CD14-positive monocyte (primary cell): ENCODE measurements at regions not wholly inside any gene's neighbourhood (a gene's known extent, or its start where the extent isn't known, plus 50 kb on each side); places are given as distances from the start of the nearest gene placed in this dataset.

ENCODE experiments used
- DNase-seq, 3 donors: peaks; one replicate each; pipeline ENCODE4 v3.0.0-alpha.2; 2011 to 2022
- H2AFZ ChIP-seq: 2 replicates; pipeline ENCODE4 v1.6.0; 2012; ENCODE audit warnings: mild to moderate bottlenecking, low read depth, low read length, inconsistent platforms; ENCODE audit not compliant: insufficient read depth, poor library complexity, severe bottlenecking
- H3K27ac ChIP-seq, 2 donors: 1 replicate in 1 of 2; 2 replicates in 1 of 2; pipeline ENCODE4 v1.5.1; 2012 to 2013; ENCODE audit warnings: low read length in 2 of 2, control low read depth in 1 of 2, inconsistent platforms in 1 of 2, low read depth in 1 of 2, mild to moderate bottlenecking in 1 of 2
- H3K27me3 ChIP-seq, 2 donors: one replicate each; pipeline versions ENCODE4 v1.6.0 to v1.6.1; 2011 to 2013; ENCODE audit warnings: low read length in 2 of 2; ENCODE audit not compliant: control insufficient read depth in 2 of 2, insufficient read depth in 2 of 2
- H3K36me3 ChIP-seq, 2 donors: replicated peaks in 1 of 2; 1 replicate in 1 of 2; 2 replicates in 1 of 2; pipeline versions ENCODE4 v1.5.1 to v1.6.1; 2012 to 2013; ENCODE audit warnings: low read length in 2 of 2, control low read depth in 1 of 2, inconsistent platforms in 1 of 2, mild to moderate bottlenecking in 1 of 2; ENCODE audit not compliant: insufficient read depth in 2 of 2, control insufficient read depth in 1 of 2
- H3K4me1 ChIP-seq, 2 donors: 1 replicate in 1 of 2; 2 replicates in 1 of 2; pipeline versions ENCODE4 v1.5.1 to v1.6.1; 2012 to 2013; ENCODE audit warnings: low read length in 2 of 2, control low read depth in 1 of 2, inconsistent platforms in 1 of 2, mild to moderate bottlenecking in 1 of 2, moderate library complexity in 1 of 2; ENCODE audit not compliant: insufficient read depth in 2 of 2, control insufficient read depth in 1 of 2
- H3K4me2 ChIP-seq: replicated peaks from 2 replicates; pipeline ENCODE3; 2012; ENCODE audit warnings: low read length, moderate library complexity, mild to moderate bottlenecking; ENCODE audit not compliant: poor library complexity, severe bottlenecking; ENCODE audit errors: extremely low read depth
- H3K4me3 ChIP-seq, 3 experiments: fragments of 200-600 bp in 1 of 3; sonication (generic) in 1 of 3; replicated peaks in 1 of 3; 1 replicate in 2 of 3; 2 replicates in 1 of 3; pipeline ENCODE4 v1.5.1; 2011 to 2013; ENCODE audit warnings: low read length in 3 of 3, mild to moderate bottlenecking in 3 of 3, control low read depth in 2 of 3, low read depth in 2 of 3, inconsistent platforms in 1 of 3, moderate library complexity in 1 of 3
- H3K79me2 ChIP-seq: 2 replicates; pipeline ENCODE4 v1.6.0; 2012; ENCODE audit warnings: mild to moderate bottlenecking, control low read depth, inconsistent platforms, low read length, moderate library complexity; ENCODE audit not compliant: insufficient read depth
- H3K9ac ChIP-seq: 2 replicates; pipeline ENCODE4 v1.6.0; 2017; ENCODE audit warnings: low read length, mild to moderate bottlenecking; ENCODE audit not compliant: insufficient read depth, poor library complexity, severe bottlenecking
- H3K9me3 ChIP-seq, 2 donors: replicated peaks in 1 of 2; 1 replicate in 1 of 2; 2 replicates in 1 of 2; pipeline versions ENCODE4 v1.5.1 to v1.6.1; 2012 to 2013; ENCODE audit warnings: low read length in 2 of 2, control low read depth in 1 of 2; ENCODE audit not compliant: control insufficient read depth in 1 of 2, insufficient read depth in 1 of 2
- H4K20me1 ChIP-seq: 2 replicates; pipeline ENCODE4 v1.6.0; 2012; ENCODE audit warnings: mild to moderate bottlenecking, low read length, control low read depth, moderate library complexity; ENCODE audit not compliant: insufficient read depth
- H3K27ac Mint-ChIP-seq, 7 donors: one replicate each; pipeline ENCODE4 v1.8.0; 2020; ENCODE audit warnings: mild to moderate bottlenecking in 7 of 7, mixed read lengths in 7 of 7, moderate library complexity in 6 of 7, inconsistent platforms in 2 of 7
- H3K27me3 Mint-ChIP-seq, 3 donors: one replicate each; pipeline ENCODE4 v1.8.0; 2021 to 2022; ENCODE audit warnings: low read depth in 3 of 3, mild to moderate bottlenecking in 3 of 3, mixed read lengths in 3 of 3, moderate library complexity in 3 of 3, inconsistent platforms in 1 of 3
- H3K36me3 Mint-ChIP-seq, 2 donors: one replicate each; pipeline ENCODE4 v1.8.0; 2020; ENCODE audit warnings: mixed read lengths in 2 of 2, inconsistent platforms in 1 of 2, mild to moderate bottlenecking in 1 of 2
- H3K4me1 Mint-ChIP-seq: one replicate; pipeline ENCODE4 v1.8.0; 2020; ENCODE audit warnings: mild to moderate bottlenecking, mixed read lengths
- H3K4me3 Mint-ChIP-seq, 2 donors: one replicate each; pipeline ENCODE4 v1.8.0; 2020; ENCODE audit warnings: mild to moderate bottlenecking in 2 of 2, mixed read lengths in 2 of 2, moderate library complexity in 1 of 2
- H3K9me3 Mint-ChIP-seq, 7 donors: one replicate each; pipeline ENCODE4 v1.8.0; 2020 to 2022; ENCODE audit warnings: mixed read lengths in 7 of 7, mild to moderate bottlenecking in 6 of 7, moderate library complexity in 6 of 7, inconsistent platforms in 2 of 7
- CTCF ChIP-seq: fragments of 200-600 bp; IDR thresholded peaks from one replicate; pipeline ENCODE4 v1.8.0; 2022; ENCODE audit warnings: antibody characterized with exemption, mild to moderate bottlenecking
- WGBS: methylation state at CpG from one replicate; pipeline ENCODE4 v1.1.5; 2013; ENCODE audit warnings: missing lambda C conversion rate; ENCODE audit not compliant: insufficient coverage; 5-methylcytosine and 5-hydroxymethylcytosine counted together
- intact Hi-C, 2 donors: fragments of 100-400 bp; cut with micrococcal nuclease; formaldehyde crosslinking; loops; one replicate each; pipeline versions ENCODE4 v1.15.0 to v1.15.1; 2023

DNA sequence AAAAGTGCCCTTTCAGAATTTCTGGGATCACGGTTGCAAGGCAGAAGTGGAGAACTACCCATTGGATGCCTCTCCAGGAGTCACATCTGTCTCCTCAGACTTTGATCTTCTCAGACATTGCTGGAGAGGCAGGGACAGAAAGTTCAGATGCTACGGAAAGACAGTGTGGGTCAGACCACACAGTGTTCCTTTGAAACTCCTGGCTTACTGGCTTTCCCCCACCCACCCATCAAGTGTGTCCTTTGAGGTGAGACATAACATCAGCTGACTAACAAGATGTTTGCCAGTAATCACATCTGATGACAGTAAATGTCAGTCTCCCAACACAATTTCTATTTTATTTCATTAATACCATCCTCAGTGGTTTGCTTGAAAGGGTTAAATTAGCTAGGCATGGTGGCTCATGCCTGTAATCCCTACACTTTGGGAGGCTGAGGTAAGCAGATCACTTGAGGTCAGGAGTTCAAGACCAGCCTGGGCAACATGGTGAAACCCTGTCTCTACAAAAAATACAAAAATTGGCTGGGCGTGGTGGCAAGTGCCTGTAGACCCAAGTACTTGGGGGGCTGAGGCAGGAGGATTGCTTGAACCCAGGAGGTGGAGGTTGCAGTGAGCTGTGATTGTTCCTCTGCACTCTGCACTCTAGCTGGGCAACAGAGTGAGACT is 67.2 kb upstream of the SNX9 start:
- Histone ChIP-seq H3K36me3 (no peaks in the 10 kb centered on the region), H3K79me2 (no peaks in the 10 kb centered on the region), H3K27me3 (peaks cover 0 to 4% of the 10 kb centered on the region in 2 donors), H3K9ac (no peak overlapping the region), H3K9me3 (peaks cover 4 to 6% of the 10 kb centered on the region in 2 donors), H2AFZ (no peak overlapping the region), H3K4me2 (no peak overlapping the region), H4K20me1 (no peaks in the 10 kb centered on the region), H3K4me1 (peaks cover 11 to 16% of the 10 kb centered on the region in 2 donors), H3K27ac (no peak overlapping the region), H3K4me3 (no peak overlapping the region)
- H3K4me3 Mint-ChIP-seq, result peak overlapping the region in 1 of 2 donors; percentile 32
- H3K4me1 Mint-ChIP-seq, result peaks cover 32% of the 10 kb centered on the region
- H3K27me3 Mint-ChIP-seq, result peaks cover 10 to 15% (median 12%) of the 10 kb centered on the region in 3 donors
- TF ChIP-seq CTCF, result no peak
- intact Hi-C loops, result loop anchor here (2.0 to 5.0 kb wide), 3 partner anchors 41 to 117 kb away; partner anchors contain the start of gene SNX9 (in 1 of the 2)
- DNase-seq, result no peak
- H3K36me3 Mint-ChIP-seq, result peaks cover 2 to 7% of the 10 kb centered on the region in 2 donors
- no peak overlapping the region for H3K27ac Mint-ChIP-seq
- H3K9me3 Mint-ChIP-seq, result peaks cover 15 to 36% (median 25%) of the 10 kb centered on the region in 7 donors
- 100% methylated on average over 2 of the region's 3 CpGs for WGBS

DNA sequence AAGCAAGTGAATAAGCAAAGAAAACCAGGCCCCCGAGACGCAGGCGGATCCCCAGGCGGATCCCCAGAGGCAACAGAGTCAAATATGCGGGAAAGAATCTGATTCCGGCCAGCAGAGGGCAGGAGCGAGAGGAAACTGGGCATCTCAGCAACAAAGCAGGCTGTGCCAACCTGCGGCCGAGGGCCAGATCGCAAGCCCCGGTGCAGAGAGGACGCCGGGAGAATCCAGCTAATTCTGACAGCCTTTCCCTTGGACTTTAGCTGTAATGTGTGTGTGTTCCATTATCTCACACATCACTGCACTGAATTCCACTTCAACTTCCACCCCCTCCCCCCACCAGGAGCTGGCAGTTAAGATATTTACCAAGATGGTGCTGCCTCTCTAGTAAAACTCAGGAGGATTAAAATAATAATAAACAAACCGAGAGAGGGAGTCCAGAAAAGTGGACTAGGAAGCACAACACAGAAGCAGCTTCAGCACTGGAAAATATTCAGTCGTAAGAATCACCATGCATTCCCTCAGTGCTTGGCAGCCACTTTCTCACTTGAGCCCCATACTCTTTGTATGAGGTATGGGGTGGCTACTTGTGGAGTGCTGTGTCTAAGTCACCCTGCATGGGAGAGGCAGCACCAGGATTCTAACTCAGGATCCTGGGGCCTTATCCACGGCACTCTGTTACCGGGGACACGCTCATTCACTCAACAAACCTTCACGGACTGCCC is 66.2 kb upstream of the SNX9 start:
- H3K4me1 ChIP-seq, result peaks cover 11 to 16% of the 10 kb centered on the region in 2 donors
- no peaks in the 10 kb centered on the region for H3K36me3 ChIP-seq
- peak overlapping the region; percentile 52 for H3K4me2 ChIP-seq
- DNase-seq, result peak; percentile 74 to 81 (median 76)
- 11% methylated on average over 9 of the region's 19 CpGs for WGBS
- H3K9me3 ChIP-seq, result peaks cover 4 to 5% of the 10 kb centered on the region in 2 donors
- H4K20me1 ChIP-seq, result no peaks in the 10 kb centered on the region
- H3K9ac ChIP-seq, result no peak overlapping the region
- peak overlapping the region; percentile 30 for H2AFZ ChIP-seq
- H3K27me3 ChIP-seq, result peaks cover 0 to 4% of the 10 kb centered on the region in 2 donors
- no peak overlapping the region for H3K4me3 ChIP-seq
- intact Hi-C loops, result loop anchor here (2.0 to 5.0 kb wide), 3 partner anchors 40 to 116 kb away; partner anchors contain the start of gene SNX9 (in 1 of the 2)
- H3K27ac ChIP-seq, result peak overlapping the region in 1 of 2 donors; percentile 15
- Mint-ChIP-seq H3K27me3 (peaks cover 12 to 23% (median 16%) of the 10 kb centered on the region in 3 donors), H3K4me3 (peak overlapping the region; percentile 58 to 62), H3K4me1 (peaks cover 41% of the 10 kb centered on the region), H3K9me3 (peaks cover 13 to 28% (median 20%) of the 10 kb centered on the region in 7 donors), H3K27ac (peak overlapping the region; percentile 68 to 94 (median 90)), H3K36me3 (peaks cover 2 to 7% of the 10 kb centered on the region in 2 donors)
- no peaks in the 10 kb centered on the region for H3K79me2 ChIP-seq
- peak; percentile 91 for TF ChIP-seq CTCF
